Superior temporal gyrus (tissue), 1 donor: ENCODE measurements at regions not wholly inside any gene's neighbourhood (a gene's known extent, or its start where the extent isn't known, plus 50 kb on each side); places are given as distances from the start of the nearest gene placed in this dataset.

Experiments used
- DNase-seq: peaks from one replicate; pipeline ENCODE4 v3.0.0-alpha.2; 2016; ENCODE audit errors: extremely low spot score

- DNase-seq: no peak
Observed at GRCh38 chr4:32562010-32562409, 1841.8 kb downstream of the PCDH7 start.

GRCh38 chr4:32564626-32565025 lies 1844.5 kb downstream of the PCDH7 start:
- no peak for DNase-seq

DNA sequence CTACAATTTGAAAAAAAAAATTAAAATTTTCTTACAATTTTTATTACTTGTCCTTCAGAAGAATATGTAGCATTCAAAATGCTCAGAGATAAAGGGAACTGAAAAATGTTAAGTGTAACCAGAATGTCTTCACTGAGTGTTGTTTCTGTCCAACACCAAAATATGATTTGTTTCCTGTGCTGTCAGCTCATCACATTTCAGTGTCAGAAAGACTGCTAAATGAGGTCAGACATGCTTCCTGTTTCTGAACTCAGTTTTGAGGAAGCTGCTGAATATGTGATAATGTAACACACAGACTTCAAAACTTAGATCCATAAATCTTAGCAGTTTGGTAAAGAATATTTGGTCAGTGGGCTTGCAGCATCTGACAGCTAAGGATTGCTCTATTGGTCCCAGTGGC lies 1849.7 kb downstream of the PCDH7 start:
- no peak for DNase-seq

GRCh38 chr4:32572366-32572765 lies 1852.2 kb downstream of the PCDH7 start:
- no peak for DNase-seq

DNA sequence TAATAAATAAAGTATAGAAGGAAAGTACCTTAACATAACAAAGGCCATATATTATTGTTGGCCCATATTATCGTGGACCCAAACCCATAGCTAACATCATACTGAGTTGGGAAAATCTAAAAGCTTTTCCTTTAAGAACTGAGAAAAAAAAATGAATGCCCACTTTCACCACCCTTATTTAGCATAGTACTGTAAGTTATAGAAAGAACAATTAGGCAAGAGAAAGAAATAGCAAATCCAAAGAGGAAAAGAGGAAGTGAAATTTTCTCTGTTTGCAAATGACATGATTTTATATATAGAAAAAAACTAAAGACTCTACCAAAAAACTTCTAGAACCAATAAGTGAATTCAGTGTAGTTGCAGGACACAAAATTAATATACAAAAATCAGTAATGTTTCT lies 1854.6 kb downstream of the PCDH7 start:
- DNase-seq: no peak

DNA sequence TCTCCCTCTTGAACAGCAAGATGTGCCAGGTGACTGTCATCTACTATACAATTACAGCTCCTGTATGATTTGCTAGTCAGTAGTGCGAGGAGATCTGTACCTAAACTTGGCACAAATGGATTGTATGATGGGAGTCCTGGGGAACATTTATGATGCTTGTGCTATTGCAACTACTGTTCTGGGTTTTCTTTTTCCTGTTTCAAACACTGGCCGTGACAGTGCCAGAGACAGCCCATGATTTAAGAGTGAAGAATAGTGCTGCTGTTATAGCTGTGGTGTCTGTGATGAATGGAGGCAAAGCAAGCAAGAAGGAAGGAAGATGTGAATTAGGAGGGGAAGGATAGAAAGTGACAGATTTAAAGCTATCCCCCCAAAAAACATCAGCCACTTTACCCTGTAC lies 1868.9 kb downstream of the PCDH7 start:
- no peak for DNase-seq

DNA sequence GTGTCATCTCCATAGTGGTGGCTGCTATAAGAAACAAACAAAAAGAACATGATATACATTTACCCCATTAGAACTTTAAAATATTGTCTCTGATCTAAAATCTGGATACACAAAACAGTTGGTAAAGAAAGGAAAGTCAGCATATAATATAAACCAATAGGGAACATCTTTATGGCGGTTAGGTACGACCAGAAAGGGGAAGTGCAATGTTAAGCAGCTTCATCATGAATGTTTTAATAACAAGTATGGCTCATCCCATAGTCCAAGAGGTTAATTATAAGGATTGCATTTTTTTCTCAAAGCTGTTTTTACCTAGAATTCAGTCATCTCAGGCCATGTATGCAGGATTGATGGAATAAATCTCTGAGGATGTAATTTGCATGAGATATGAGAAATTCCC lies 1869.7 kb downstream of the PCDH7 start:
- DNase-seq: no peak

DNA sequence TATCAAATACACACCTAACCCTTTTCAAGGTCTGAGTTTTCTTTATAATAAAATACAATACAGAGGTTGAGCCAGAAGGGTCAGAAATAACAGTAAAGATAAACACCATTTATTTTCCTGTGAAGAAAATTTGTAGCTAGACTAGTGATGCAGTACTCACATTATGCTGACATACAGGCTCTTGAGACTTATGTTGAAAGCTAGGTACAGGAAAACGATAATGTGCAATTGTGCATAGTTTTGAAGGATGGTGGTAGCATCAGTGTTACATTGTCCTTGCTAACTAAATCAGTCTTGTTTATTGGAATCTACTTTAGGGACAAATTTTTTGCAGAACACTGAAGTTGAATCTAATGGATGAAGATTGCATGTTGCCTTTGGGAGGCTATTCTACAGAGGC lies 1877.2 kb downstream of the PCDH7 start:
- DNase-seq: no peak

DNA sequence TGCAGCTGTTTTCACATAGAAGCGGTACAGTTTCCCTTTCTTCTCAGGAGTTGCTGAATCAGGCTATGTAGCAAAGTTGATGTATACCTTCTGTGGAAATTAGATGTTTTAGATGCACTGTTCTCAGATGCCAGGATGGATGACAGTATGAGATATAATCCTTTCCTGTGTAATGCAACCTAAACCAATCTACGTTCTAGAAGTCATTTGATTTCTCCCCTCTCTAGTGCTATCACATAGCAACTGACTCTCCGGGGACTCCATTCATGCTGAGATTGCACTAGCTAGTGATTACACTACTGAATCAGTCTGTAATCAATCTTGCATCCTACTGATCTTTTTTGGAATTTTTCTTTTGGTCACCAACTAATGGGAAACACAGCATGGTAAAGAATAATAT lies 1881.7 kb downstream of the PCDH7 start:
- DNase-seq: no peak

- DNase-seq: no peak
Observed at GRCh38 chr4:32607978-32608377, 1887.8 kb downstream of the PCDH7 start.

DNA sequence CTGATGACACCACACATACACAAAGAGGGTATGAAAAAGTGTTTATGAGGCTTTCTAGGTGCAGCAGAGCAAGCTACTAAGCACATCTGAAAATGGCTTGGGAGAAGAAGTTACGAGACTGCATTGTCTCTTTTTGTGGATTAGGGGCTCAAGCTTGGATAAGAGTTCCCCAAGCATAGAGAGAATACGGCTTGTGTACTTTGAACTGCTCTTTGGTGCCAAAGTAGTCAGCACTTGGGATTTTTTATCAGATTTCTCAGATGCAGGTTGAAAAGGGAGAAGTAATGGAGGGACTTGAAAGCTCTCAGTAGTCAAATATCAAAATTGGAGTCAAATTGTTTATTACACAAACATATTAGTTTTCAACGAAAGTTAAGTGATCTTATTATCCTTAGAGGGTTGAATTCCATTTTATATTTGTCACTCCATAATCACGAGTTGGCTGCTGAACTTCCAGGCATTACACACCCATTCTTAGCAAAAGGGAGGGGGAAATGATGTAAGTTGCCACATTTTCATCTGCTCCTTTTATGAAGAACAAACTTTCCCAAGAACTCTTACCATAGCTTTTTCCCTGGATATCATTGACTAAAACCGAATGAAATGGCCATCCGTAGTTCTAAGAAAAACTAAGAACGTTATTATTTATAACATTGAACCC lies 1904.9 kb downstream of the PCDH7 start:
- DNase-seq: no peak

GRCh38 chr4:32625687-32626337 lies 1905.6 kb downstream of the PCDH7 start:
- no peak for DNase-seq

- no peak for DNase-seq
Observed at GRCh38 chr4:32631831-32632230, 1911.7 kb downstream of the PCDH7 start.

DNA sequence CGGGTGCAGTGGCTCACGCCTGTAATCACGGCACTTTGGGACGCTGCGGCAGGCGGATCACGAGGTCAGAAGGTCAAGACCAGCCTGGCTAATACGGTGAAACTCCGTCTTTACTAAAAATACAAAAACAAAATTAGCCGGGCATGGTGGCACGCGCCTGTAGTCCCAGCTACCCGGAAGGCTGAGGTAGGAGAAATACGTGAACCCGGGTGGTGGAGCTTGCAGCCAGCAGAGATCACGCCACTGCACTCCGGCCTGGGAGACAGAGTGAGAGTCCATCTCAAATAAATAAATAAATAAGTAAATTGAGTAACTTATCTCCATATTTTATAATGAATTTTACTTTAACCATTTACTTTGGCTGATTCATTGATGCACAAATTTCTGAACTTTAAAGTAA lies 1913.3 kb downstream of the PCDH7 start:
- no peak for DNase-seq

- DNase-seq: no peak
Observed at GRCh38 chr4:32645653-32646052, 1925.5 kb downstream of the PCDH7 start.

GRCh38 chr4:32658019-32658418 lies 1937.8 kb downstream of the PCDH7 start:
- no peak for DNase-seq

DNA sequence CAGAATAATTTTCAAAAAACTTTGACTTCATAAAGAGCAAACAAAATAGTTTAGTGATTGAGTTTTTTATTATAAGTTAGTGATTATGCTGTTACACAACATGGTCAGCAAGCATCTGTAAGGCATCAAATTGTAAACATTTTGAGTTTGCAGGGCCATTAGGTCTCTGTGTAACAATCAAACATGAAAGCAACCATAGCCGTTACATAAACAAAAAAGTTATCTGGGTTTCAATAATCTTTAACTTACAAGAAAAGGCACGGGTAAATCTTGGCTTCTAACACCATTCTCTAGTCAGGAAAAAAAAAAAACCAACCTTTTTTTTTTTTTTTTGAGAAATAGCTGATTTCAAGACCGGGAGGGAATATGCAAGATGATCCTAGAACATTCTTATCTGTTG lies 1941.1 kb downstream of the PCDH7 start:
- no peak for DNase-seq

DNA sequence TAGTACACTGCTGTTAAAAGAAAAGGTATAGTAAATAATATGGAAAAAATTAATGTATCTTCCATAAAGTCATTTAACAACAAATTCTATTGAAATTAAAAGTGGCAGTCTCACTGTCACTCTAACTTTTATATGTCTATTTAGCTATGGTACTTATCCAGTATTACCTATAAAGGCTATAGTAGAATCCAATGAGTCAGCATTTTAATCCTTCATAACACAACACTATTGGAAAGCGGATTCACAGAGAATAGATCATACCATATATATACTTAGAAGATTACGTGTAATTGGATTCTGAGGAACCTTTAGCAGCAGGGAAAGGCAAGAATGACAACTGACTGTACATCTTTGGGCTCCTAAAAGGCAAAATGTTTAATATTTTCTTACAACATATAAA lies 1942.6 kb downstream of the PCDH7 start:
- no peak for DNase-seq

DNA sequence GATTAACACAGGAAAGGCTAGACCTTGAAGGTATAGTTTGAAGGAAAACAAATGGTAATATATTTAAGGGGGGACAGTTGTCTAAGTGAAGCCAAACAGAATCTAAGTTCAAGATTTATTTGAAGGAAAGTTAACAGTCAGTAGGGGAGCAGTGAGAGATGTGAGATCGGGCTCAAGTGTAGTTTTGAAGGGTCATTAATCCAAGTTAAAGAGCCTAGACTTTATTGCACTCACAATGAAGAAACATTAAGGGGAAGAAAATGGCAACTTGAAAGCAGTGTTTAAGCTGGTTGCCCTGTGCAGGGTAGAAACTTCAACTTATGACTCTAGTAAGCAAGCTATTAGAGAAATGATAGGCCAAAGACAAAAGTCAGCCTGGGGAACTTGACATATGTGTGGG lies 1952.2 kb downstream of the PCDH7 start:
- no peak for DNase-seq

GRCh38 chr4:32680946-32681345 lies 1960.8 kb downstream of the PCDH7 start:
- DNase-seq: no peak

DNA sequence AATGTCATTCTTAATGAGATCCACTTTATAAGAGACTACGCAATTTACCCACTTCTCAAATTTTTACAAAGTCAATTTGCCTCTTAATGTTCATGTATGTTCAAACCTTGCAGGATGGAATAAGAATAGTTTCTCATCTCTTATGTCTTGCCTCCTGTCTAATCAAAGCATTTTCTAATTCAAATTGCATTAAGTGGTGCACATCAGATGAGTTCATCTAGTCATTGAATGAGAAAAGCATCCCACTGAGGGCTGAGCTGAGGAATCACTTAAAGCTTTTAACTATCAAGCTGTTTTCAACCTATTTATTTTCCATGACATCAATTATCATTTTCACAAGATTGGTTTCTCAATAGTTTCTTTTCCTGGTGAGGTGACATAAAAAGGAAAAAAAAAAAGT lies 1964.0 kb downstream of the PCDH7 start:
- no peak for DNase-seq

- DNase-seq: no peak
Observed at GRCh38 chr4:32686123-32686522, 1966.0 kb downstream of the PCDH7 start.

GRCh38 chr4:32689518-32689917 lies 1969.3 kb downstream of the PCDH7 start:
- DNase-seq: no peak

GRCh38 chr4:32697281-32697814 lies 1977.2 kb downstream of the PCDH7 start:
- DNase-seq: no peak
